ENCODE measurements at regions not wholly inside any gene's neighbourhood (a gene's known extent, or its start where the extent isn't known, plus 50 kb on each side); places are given as distances from the start of the nearest gene placed in this dataset.
"Not testable (repeated sequence)": the region's sequence is repeated elsewhere in the genome, so short reads cannot be mapped to it uniquely, and the experiment has no call there.

DNA sequence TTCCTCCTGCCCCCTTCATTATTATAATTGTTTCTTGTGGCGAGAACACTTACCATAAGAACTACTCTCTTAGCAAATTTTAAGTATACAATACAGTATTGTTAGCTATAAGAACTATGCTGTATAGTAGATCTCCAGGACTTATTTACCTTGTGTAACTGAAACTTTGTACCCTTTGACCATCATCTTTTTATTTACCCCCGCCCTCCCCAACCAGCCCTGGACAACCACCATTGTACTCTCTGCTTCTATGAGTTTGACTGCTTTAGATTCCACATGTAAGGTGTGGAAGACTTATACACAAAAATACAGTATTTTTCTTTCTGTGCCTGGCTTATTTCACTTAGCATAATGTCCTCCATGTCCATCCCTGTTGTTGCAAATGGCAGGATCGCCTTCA, 161.1 kb downstream of the PHF8 start:
- ChIA-PET POLR2A (no interaction called here), CTCF (no interaction called here)
- H3K4me1 ChIP-seq (ENCODE audit: control extremely low read depth in 1 of 4, control insufficient read depth in 4 of 4, insufficient read depth in 4 of 4, low read length in 3 of 4) = no peaks in the 10 kb centered on the region
- peaks cover 0 to 2% (median 0%) of the 10 kb centered on the region in 5 experiments for H3K9me3 ChIP-seq (ENCODE audit: control extremely low read depth in 1 of 5, control insufficient read depth in 4 of 5, insufficient read depth in 2 of 5, low read depth in 1 of 5, low read length in 4 of 5)
- no peaks in the 10 kb centered on the region for H3K27me3 ChIP-seq (replicated peaks in 2 of 5; ENCODE audit: control insufficient read depth in 4 of 5, insufficient read depth in 5 of 5, low read length in 4 of 5)
- no peak overlapping the region for H3K4me3 ChIP-seq (ENCODE audit: control insufficient read depth in 1 of 7, extremely low read depth in 1 of 7, insufficient read depth in 4 of 7, low read depth in 2 of 7, low read length in 6 of 7)
- H3K36me3 ChIP-seq (ENCODE audit: control insufficient read depth in 4 of 4, insufficient read depth in 4 of 4, low read length in 3 of 4) = no peaks in the 10 kb centered on the region
- DNase-seq = no peak
- no peak overlapping the region for H3K27ac ChIP-seq (ENCODE audit: insufficient read depth in 1 of 2, low read depth in 1 of 2, low read length in 2 of 2, poor library complexity in 1 of 2, severe bottlenecking in 2 of 2)
- WGBS (ENCODE audit: insufficient coverage) = no CpG with 5 or more reads among the region's 3 CpGs

DNA sequence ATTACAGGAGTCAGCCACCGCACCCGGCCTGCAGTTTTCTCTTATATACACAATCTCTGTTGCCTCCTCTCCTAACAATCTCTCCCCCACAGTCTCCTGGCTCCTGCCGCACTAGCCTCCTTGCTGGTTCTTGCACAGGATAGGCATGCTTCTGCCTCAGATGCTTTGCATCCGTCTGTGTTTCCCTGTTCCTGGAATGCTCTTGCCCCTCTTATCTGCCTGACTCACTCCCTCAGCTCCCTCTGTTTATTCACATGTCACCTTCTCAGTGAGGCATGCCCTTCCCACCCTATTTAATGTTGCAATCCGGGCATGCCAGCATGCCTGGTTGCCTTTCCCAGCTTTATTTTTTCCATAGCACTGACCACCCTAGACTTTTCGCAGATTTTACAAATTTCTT, 161.9 kb downstream of the PHF8 start:
- Histone ChIP-seq H3K4me1 (ENCODE audit: control extremely low read depth in 1 of 4, control insufficient read depth in 4 of 4, insufficient read depth in 4 of 4, low read length in 3 of 4) (no peaks in the 10 kb centered on the region), H3K9me3 (ENCODE audit: control extremely low read depth in 1 of 5, control insufficient read depth in 4 of 5, insufficient read depth in 2 of 5, low read depth in 1 of 5, low read length in 4 of 5) (peaks cover 0 to 2% (median 0%) of the 10 kb centered on the region in 5 experiments), H3K36me3 (ENCODE audit: control insufficient read depth in 4 of 4, insufficient read depth in 4 of 4, low read length in 3 of 4) (no peaks in the 10 kb centered on the region), H3K4me3 (ENCODE audit: control insufficient read depth in 1 of 7, extremely low read depth in 1 of 7, insufficient read depth in 4 of 7, low read depth in 2 of 7, low read length in 6 of 7) (no peak overlapping the region), H3K27ac (ENCODE audit: insufficient read depth in 1 of 2, low read depth in 1 of 2, low read length in 2 of 2, poor library complexity in 1 of 2, severe bottlenecking in 2 of 2) (no peak overlapping the region), H3K27me3 (replicated peaks in 2 of 5; ENCODE audit: control insufficient read depth in 4 of 5, insufficient read depth in 5 of 5, low read length in 4 of 5) (no peaks in the 10 kb centered on the region)
- WGBS (ENCODE audit: insufficient coverage) = 78% methylated on average over 6 of the region's 6 CpGs
- ChIA-PET POLR2A (no interaction called here), CTCF (no interaction called here)
- no peak for DNase-seq

DNA sequence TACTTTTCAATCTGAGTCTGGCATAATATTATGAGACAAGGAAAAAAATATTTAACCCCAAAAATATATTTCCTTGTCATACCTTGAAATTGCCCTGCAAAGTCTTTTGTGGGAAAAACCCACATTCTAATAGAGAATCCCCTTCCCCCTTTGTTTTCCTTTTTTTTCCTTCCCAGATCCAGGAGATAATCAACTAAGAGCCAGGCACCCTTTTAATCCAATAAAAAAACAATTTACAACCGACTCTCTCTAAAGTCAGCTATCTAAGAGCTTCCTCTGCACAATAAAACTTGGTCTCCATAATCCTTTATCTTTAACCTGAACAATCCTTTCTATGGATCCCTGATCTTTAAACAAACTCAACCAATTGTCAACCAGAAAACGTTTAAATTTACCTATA, 163.5 kb downstream of the PHF8 start:
- CTCF ChIA-PET; H3K9me3 ChIP-seq (ENCODE audit: control extremely low read depth in 1 of 5, control insufficient read depth in 4 of 5, insufficient read depth in 2 of 5, low read depth in 1 of 5, low read length in 4 of 5); H3K27ac ChIP-seq (ENCODE audit: insufficient read depth in 1 of 2, low read depth in 1 of 2, low read length in 2 of 2, poor library complexity in 1 of 2, severe bottlenecking in 2 of 2); DNase-seq; H3K36me3 ChIP-seq (ENCODE audit: control insufficient read depth in 4 of 4, insufficient read depth in 4 of 4, low read length in 3 of 4); H3K27me3 ChIP-seq (replicated peaks in 2 of 5; ENCODE audit: control insufficient read depth in 4 of 5, insufficient read depth in 5 of 5, low read length in 4 of 5); H3K4me3 ChIP-seq (ENCODE audit: control insufficient read depth in 1 of 7, extremely low read depth in 1 of 7, insufficient read depth in 4 of 7, low read depth in 2 of 7, low read length in 6 of 7); POLR2A ChIA-PET; H3K4me1 ChIP-seq (ENCODE audit: control extremely low read depth in 1 of 4, control insufficient read depth in 4 of 4, insufficient read depth in 4 of 4, low read length in 3 of 4): not testable (repeated sequence)
- WGBS (ENCODE audit: insufficient coverage) = 88% methylated on average over 1 of the region's 2 CpGs

DNA sequence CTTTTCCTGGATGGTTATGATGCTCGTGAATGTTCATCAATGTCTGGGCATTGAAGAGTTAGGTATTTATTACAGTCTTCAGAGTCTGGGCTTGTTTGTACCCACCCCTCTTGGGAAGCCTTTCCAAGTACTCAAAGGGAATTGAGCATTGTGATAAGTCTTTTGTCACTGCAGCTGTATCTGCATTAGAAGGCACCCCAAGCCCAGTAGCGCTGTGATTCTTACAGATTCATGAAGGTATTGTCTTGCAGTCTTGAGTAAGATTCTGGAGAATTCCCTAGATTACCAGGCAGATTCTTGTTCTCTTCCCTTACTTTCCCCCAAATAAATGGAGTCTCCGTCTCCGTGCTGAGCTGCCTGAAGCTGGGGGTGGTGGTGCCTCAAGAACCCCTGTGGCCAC, 173.4 kb upstream of the HUWE1 start:
- no peaks in the 10 kb centered on the region for H3K27me3 ChIP-seq (replicated peaks in 2 of 5; ENCODE audit: control insufficient read depth in 4 of 5, insufficient read depth in 5 of 5, low read length in 4 of 5)
- no peaks in the 10 kb centered on the region for H3K36me3 ChIP-seq (ENCODE audit: control insufficient read depth in 4 of 4, insufficient read depth in 4 of 4, low read length in 3 of 4)
- CTCF ChIA-PET = no interaction called here
- peaks cover 0 to 2% (median 0%) of the 10 kb centered on the region in 5 experiments for H3K9me3 ChIP-seq (ENCODE audit: control extremely low read depth in 1 of 5, control insufficient read depth in 4 of 5, insufficient read depth in 2 of 5, low read depth in 1 of 5, low read length in 4 of 5)
- WGBS (ENCODE audit: insufficient coverage) = 94% methylated on average over 4 of the region's 4 CpGs
- POLR2A ChIA-PET = no interaction called here
- H3K27ac ChIP-seq (ENCODE audit: insufficient read depth in 1 of 2, low read depth in 1 of 2, low read length in 2 of 2, poor library complexity in 1 of 2, severe bottlenecking in 2 of 2) = no peak overlapping the region
- no peak for DNase-seq
- H3K4me3 ChIP-seq (ENCODE audit: control insufficient read depth in 1 of 7, extremely low read depth in 1 of 7, insufficient read depth in 4 of 7, low read depth in 2 of 7, low read length in 6 of 7) = no peak overlapping the region
- H3K4me1 ChIP-seq (ENCODE audit: control extremely low read depth in 1 of 4, control insufficient read depth in 4 of 4, insufficient read depth in 4 of 4, low read length in 3 of 4) = peaks cover 0 to 2% (median 1%) of the 10 kb centered on the region in 4 experiments

DNA sequence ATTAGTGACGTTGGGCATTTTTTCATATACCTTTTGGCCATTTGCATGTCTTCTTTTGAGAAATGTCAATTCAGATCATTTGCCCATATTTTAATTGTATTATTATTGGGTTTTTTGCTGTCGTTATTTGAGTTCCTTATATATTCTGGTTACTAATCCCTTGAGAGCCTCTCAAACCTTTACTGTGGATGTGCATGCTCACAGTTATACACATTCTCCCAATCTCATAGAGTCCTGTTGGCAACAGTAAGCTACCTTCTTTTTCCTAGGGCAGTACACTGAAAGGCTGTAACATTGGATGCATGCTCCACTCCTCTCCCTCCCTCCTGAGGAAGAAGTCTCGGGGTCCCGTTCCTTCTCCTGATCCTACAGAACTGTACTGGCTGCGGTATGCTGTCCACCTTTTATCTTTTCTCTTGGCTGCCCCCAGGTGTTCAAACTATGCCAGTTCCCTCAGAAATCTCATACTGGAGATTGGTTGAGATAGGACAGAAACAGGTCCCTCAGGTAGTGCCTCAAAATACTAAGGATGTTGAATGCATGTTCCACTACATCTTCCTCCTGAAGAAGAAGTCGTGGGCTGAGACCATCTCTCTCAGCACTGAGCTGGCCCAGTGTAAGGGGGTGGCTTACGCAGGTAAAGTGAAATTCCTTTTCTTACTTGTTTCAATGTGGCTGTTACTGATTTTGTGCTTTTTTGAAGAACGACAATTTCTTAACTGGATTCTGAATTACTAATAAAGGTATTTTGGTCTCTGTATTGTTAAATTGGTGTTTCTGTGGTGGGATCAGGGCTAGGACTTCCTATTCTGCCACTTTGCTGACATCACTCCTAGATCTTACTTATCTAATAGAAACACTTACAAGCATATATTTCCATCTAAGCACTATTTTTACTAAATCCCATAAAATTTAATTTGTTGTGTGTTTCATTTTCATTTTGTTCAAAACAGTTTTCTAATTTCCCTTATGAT, 145.4 kb upstream of the HUWE1 start:
- H3K27ac ChIP-seq (ENCODE audit: insufficient read depth in 1 of 2, low read depth in 1 of 2, low read length in 2 of 2, poor library complexity in 1 of 2, severe bottlenecking in 2 of 2) = no peak overlapping the region
- H3K27me3 ChIP-seq (replicated peaks in 2 of 5; ENCODE audit: control insufficient read depth in 4 of 5, insufficient read depth in 5 of 5, low read length in 4 of 5) = no peaks in the 10 kb centered on the region
- H3K9me3 ChIP-seq (ENCODE audit: control extremely low read depth in 1 of 5, control insufficient read depth in 4 of 5, insufficient read depth in 2 of 5, low read depth in 1 of 5, low read length in 4 of 5) = peaks cover 0 to 2% (median 0%) of the 10 kb centered on the region in 5 experiments
- no peak overlapping the region for H3K4me3 ChIP-seq (ENCODE audit: control insufficient read depth in 1 of 7, extremely low read depth in 1 of 7, insufficient read depth in 4 of 7, low read depth in 2 of 7, low read length in 6 of 7)
- H3K4me1 ChIP-seq (ENCODE audit: control extremely low read depth in 1 of 4, control insufficient read depth in 4 of 4, insufficient read depth in 4 of 4, low read length in 3 of 4) = no peaks in the 10 kb centered on the region
- POLR2A ChIA-PET = no interaction called here
- DNase-seq = peak; percentile 29 to 49 (median 44)
- H3K36me3 ChIP-seq (ENCODE audit: control insufficient read depth in 4 of 4, insufficient read depth in 4 of 4, low read length in 3 of 4) = no peaks in the 10 kb centered on the region
- CTCF ChIA-PET = interaction anchor here (4.2 kb wide), 1 partner anchor 152 kb away, joined by 19 read pairs; no protein-coding TSS in a partner anchor
- 47% methylated on average over 2 of the region's 8 CpGs for WGBS (ENCODE audit: insufficient coverage)

DNA sequence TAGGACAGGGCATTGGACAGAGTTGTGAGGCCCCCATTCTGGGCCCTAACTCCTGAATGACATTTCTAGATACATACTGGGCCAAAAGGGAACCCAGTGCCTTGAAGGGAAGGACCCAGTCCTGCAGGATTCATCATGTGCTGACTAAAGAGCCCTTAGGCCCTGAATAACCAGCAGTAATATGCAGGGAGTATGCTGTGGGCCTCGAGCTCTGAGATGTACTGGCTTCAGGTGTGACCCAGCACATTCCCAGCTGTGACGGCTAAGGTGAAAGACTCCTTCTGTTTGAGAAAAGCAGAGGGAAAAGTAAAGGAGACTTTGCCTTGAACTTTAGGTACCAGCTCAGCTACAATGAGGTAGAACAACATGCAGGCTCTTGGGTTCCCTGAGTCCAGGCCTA, 138.2 kb upstream of the HUWE1 start:
- H3K4me1 ChIP-seq (ENCODE audit: control extremely low read depth in 1 of 4, control insufficient read depth in 4 of 4, insufficient read depth in 4 of 4, low read length in 3 of 4) = no peaks in the 10 kb centered on the region
- no peak overlapping the region for H3K4me3 ChIP-seq (ENCODE audit: control insufficient read depth in 1 of 7, extremely low read depth in 1 of 7, insufficient read depth in 4 of 7, low read depth in 2 of 7, low read length in 6 of 7)
- H3K36me3 ChIP-seq (ENCODE audit: control insufficient read depth in 4 of 4, insufficient read depth in 4 of 4, low read length in 3 of 4) = no peaks in the 10 kb centered on the region
- H3K27me3 ChIP-seq (replicated peaks in 2 of 5; ENCODE audit: control insufficient read depth in 4 of 5, insufficient read depth in 5 of 5, low read length in 4 of 5) = no peaks in the 10 kb centered on the region
- H3K9me3 ChIP-seq (ENCODE audit: control extremely low read depth in 1 of 5, control insufficient read depth in 4 of 5, insufficient read depth in 2 of 5, low read depth in 1 of 5, low read length in 4 of 5) = no peaks in the 10 kb centered on the region
- POLR2A ChIA-PET = no interaction called here
- CTCF ChIA-PET = interaction anchor here (1.0 kb wide), 1 partner anchor 147 kb away, joined by 3 read pairs; no protein-coding TSS in a partner anchor
- DNase-seq = no peak
- H3K27ac ChIP-seq (ENCODE audit: insufficient read depth in 1 of 2, low read depth in 1 of 2, low read length in 2 of 2, poor library complexity in 1 of 2, severe bottlenecking in 2 of 2) = no peak overlapping the region
- 73% methylated on average over 2 of the region's 2 CpGs for WGBS (ENCODE audit: insufficient coverage)

DNA sequence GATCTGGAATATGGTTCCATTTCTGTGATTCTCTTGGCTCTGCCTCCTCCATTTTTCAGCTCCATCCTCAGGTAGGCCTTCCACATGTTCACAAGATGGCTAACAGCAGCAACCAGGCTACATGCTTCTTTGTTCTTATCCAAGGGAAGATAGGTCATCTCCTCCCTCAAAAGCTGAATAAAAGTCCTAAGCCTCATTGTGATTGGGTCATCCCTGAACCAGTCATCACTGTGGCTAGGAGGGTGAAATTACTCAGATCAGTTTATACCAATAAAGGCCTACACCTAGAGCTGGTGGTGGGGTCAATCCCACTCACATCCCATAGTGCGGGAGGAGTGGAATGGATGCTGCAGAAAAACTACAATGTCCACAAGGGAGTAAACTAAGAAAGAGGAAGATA, 131.6 kb upstream of the HUWE1 start:
- H3K27ac ChIP-seq (ENCODE audit: insufficient read depth in 1 of 2, low read depth in 1 of 2, low read length in 2 of 2, poor library complexity in 1 of 2, severe bottlenecking in 2 of 2); H3K4me1 ChIP-seq (ENCODE audit: control extremely low read depth in 1 of 4, control insufficient read depth in 4 of 4, insufficient read depth in 4 of 4, low read length in 3 of 4); DNase-seq; CTCF ChIA-PET; H3K36me3 ChIP-seq (ENCODE audit: control insufficient read depth in 4 of 4, insufficient read depth in 4 of 4, low read length in 3 of 4); H3K4me3 ChIP-seq (ENCODE audit: control insufficient read depth in 1 of 7, extremely low read depth in 1 of 7, insufficient read depth in 4 of 7, low read depth in 2 of 7, low read length in 6 of 7); H3K9me3 ChIP-seq (ENCODE audit: control extremely low read depth in 1 of 5, control insufficient read depth in 4 of 5, insufficient read depth in 2 of 5, low read depth in 1 of 5, low read length in 4 of 5); H3K27me3 ChIP-seq (replicated peaks in 2 of 5; ENCODE audit: control insufficient read depth in 4 of 5, insufficient read depth in 5 of 5, low read length in 4 of 5); POLR2A ChIA-PET: not testable (repeated sequence)
- no CpG with 5 or more reads among the region's 1 CpG for WGBS (ENCODE audit: insufficient coverage)
